Smooth muscle cell (in vitro differentiated cells): ENCODE measurements at regions not wholly inside any gene's neighbourhood (a gene's known extent, or its start where the extent isn't known, plus 50 kb on each side); places are given as distances from the start of the nearest gene placed in this dataset.

Experiments used
- DNase-seq: peaks from one replicate; lab custom pipeline; 2025; ENCODE audit not compliant: unreplicated experiment; lab: John Stamatoyannopoulos, UW
- H2AFZ ChIP-seq: fragments of 200-600 bp; sonication (generic); 2 replicates; pipeline ENCODE4 v1.6.0; 2016; ENCODE audit warnings: antibody characterized with exemption, low read depth, mild to moderate bottlenecking
- H3F3A ChIP-seq: fragments of 200-600 bp; sonication (generic); 2 replicates; pipeline ENCODE4 v1.6.0; 2017; ENCODE audit warnings: antibody characterized with exemption, low read depth
- H3K27ac ChIP-seq: fragments of 200-600 bp; sonication (generic); 2 replicates; pipeline ENCODE4 v1.5.1; 2016; ENCODE audit warnings: low read depth, mild to moderate bottlenecking
- H3K27me3 ChIP-seq: fragments of 200-600 bp; sonication (generic); 2 replicates; pipeline ENCODE4 v1.6.1; 2016; ENCODE audit warnings: low read depth, mild to moderate bottlenecking
- H3K36me3 ChIP-seq: fragments of 200-600 bp; sonication (generic); 2 replicates; pipeline ENCODE4 v1.5.1; 2016; ENCODE audit warnings: low read depth
- H3K4me1 ChIP-seq: fragments of 200-600 bp; sonication (generic); 2 replicates; pipeline ENCODE4 v1.5.1; 2016; ENCODE audit warnings: low read depth
- H3K4me2 ChIP-seq: fragments of 200-600 bp; sonication (generic); 2 replicates; pipeline ENCODE4 v1.6.0; 2016; ENCODE audit warnings: mild to moderate bottlenecking
- H3K4me3 ChIP-seq: fragments of 200-600 bp; sonication (generic); 2 replicates; pipeline ENCODE4 v1.5.1; 2016; ENCODE audit warnings: mild to moderate bottlenecking
- H3K79me2 ChIP-seq: fragments of 200-600 bp; sonication (generic); 2 replicates; pipeline ENCODE4 v1.6.0; 2016; ENCODE audit warnings: low read depth, mild to moderate bottlenecking
- H3K9ac ChIP-seq: fragments of 200-600 bp; sonication (generic); 2 replicates; pipeline ENCODE4 v1.6.0; 2016; ENCODE audit warnings: low read depth
- H3K9me3 ChIP-seq: fragments of 200-600 bp; sonication (generic); replicated peaks from 2 replicates; pipeline ENCODE4 v1.5.1; 2016; ENCODE audit warnings: low read depth
- H4K20me1 ChIP-seq: fragments of 200-600 bp; sonication (generic); 2 replicates; pipeline ENCODE4 v1.6.0; 2016; ENCODE audit warnings: low read depth
- CTCF ChIP-seq: fragments of 200-600 bp; sonication (generic); IDR thresholded peaks from 2 replicates; pipeline ENCODE4 v1.5.1; 2017; ENCODE audit warnings: borderline replicate concordance, mild to moderate bottlenecking, antibody characterized with exemption; ENCODE audit not compliant: insufficient read depth, poor library complexity, severe bottlenecking
- WGBS: methylation state at CpG from one replicate; pipeline ENCODE4 v1.1.7; 2016; ENCODE audit warnings: low lambda C conversion rate; 5-methylcytosine and 5-hydroxymethylcytosine counted together

GRCh38 chr12:111183094-111183493, 185.8 kb downstream of the PHETA1 start:
- Histone ChIP-seq H3K9ac (no peak overlapping the region), H3K4me2 (no peak overlapping the region), H3K79me2 (no peaks in the 10 kb centered on the region), H3K27ac (no peak overlapping the region), H2AFZ (no peak overlapping the region), H3K36me3 (no peaks in the 10 kb centered on the region), H3K4me1 (no peaks in the 10 kb centered on the region), H3F3A (no peaks in the 10 kb centered on the region), H4K20me1 (no peaks in the 10 kb centered on the region), H3K9me3 (no peaks in the 10 kb centered on the region), H3K27me3 (no peaks in the 10 kb centered on the region), H3K4me3 (no peak overlapping the region)
- no peak for TF ChIP-seq CTCF
- DNase-seq, result no peak
- WGBS, result 82% methylated on average over 2 of the region's 2 CpGs

- Histone ChIP-seq H3K27me3 (no peaks in the 10 kb centered on the region), H3K4me1 (no peaks in the 10 kb centered on the region), H3K4me3 (no peak overlapping the region), H3K9ac (no peak overlapping the region), H3K27ac (no peak overlapping the region), H3K9me3 (no peaks in the 10 kb centered on the region), H2AFZ (no peak overlapping the region), H4K20me1 (no peaks in the 10 kb centered on the region), H3K79me2 (no peaks in the 10 kb centered on the region), H3K36me3 (no peaks in the 10 kb centered on the region), H3K4me2 (no peak overlapping the region), H3F3A (no peaks in the 10 kb centered on the region)
- WGBS, result 89% methylated on average over 16 of the region's 16 CpGs
- no peak for DNase-seq
- TF ChIP-seq CTCF, result no peak
These were observed 186.5 kb downstream of the PHETA1 start for GRCh38 chr12:111182382-111182781.

GRCh38 chr12:111181143-111181726, 187.7 kb downstream of the PHETA1 start:
- Histone ChIP-seq H4K20me1 (no peaks in the 10 kb centered on the region), H3K27me3 (no peaks in the 10 kb centered on the region), H3K79me2 (no peaks in the 10 kb centered on the region), H3K4me3 (no peak overlapping the region), H2AFZ (no peak overlapping the region), H3K4me2 (no peak overlapping the region), H3K9ac (no peak overlapping the region), H3K9me3 (no peaks in the 10 kb centered on the region), H3K27ac (no peak overlapping the region), H3K36me3 (no peaks in the 10 kb centered on the region), H3K4me1 (no peaks in the 10 kb centered on the region), H3F3A (no peaks in the 10 kb centered on the region)
- no peak for DNase-seq
- 80% methylated on average over 18 of the region's 18 CpGs for WGBS
- TF ChIP-seq CTCF, result no peak

GRCh38 chr12:111180426-111181142, 188.3 kb downstream of the PHETA1 start:
- no peak overlapping the region for H3K4me3 ChIP-seq
- no peak overlapping the region for H3K4me2 ChIP-seq
- WGBS, result 95% methylated on average over 19 of the region's 19 CpGs

More at GRCh38 chr12:111180426-111181142, 188.3 kb downstream of the PHETA1 start:
- H3K9ac ChIP-seq, result no peak overlapping the region
- no peaks in the 10 kb centered on the region for H4K20me1 ChIP-seq
- H3F3A ChIP-seq, result no peaks in the 10 kb centered on the region
- H3K9me3 ChIP-seq, result no peaks in the 10 kb centered on the region
- H3K36me3 ChIP-seq, result no peaks in the 10 kb centered on the region
- DNase-seq, result no peak
- peaks cover 1% of the 10 kb centered on the region for H3K27me3 ChIP-seq
- TF ChIP-seq CTCF, result no peak
- H3K27ac ChIP-seq, result no peak overlapping the region
- no peak overlapping the region for H2AFZ ChIP-seq
- H3K79me2 ChIP-seq, result no peaks in the 10 kb centered on the region
- H3K4me1 ChIP-seq, result no peaks in the 10 kb centered on the region
